ENCODE measurements at regions not wholly inside any gene's neighbourhood (a gene's known extent, or its start where the extent isn't known, plus 50 kb on each side); places are given as distances from the start of the nearest gene placed in this dataset.

DNA sequence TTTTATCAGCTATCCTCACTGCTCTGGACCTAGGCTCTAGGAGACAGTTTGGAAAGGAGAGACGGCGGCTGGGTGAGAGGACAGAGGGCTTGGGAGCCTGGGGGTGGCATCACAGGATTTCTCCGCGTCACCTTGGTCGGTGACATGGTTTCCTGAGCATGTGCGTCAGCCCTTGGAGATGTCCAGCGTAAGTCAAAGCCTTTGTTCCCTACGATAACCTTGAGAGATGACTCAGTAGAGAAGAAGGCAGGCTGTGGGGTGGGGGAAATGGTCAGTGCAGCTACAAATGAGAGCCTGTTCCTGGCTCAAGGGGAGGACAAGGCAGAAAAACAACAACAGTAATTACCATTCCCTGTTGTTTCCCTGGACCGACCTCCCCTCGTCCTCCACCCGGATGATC, 90.2 kb upstream of the TBX3 start:
- Mint-ChIP-seq H3K27ac (no peak overlapping the region), H3K36me3 (ENCODE audit: low read depth) (no peaks in the 10 kb centered on the region), H3K27me3 (no peaks in the 10 kb centered on the region), H3K4me1 (no peaks in the 10 kb centered on the region), H3K9me3 (no peaks in the 10 kb centered on the region), H3K4me3 (no peak overlapping the region)
- TF ChIP-seq, protein P1, sequence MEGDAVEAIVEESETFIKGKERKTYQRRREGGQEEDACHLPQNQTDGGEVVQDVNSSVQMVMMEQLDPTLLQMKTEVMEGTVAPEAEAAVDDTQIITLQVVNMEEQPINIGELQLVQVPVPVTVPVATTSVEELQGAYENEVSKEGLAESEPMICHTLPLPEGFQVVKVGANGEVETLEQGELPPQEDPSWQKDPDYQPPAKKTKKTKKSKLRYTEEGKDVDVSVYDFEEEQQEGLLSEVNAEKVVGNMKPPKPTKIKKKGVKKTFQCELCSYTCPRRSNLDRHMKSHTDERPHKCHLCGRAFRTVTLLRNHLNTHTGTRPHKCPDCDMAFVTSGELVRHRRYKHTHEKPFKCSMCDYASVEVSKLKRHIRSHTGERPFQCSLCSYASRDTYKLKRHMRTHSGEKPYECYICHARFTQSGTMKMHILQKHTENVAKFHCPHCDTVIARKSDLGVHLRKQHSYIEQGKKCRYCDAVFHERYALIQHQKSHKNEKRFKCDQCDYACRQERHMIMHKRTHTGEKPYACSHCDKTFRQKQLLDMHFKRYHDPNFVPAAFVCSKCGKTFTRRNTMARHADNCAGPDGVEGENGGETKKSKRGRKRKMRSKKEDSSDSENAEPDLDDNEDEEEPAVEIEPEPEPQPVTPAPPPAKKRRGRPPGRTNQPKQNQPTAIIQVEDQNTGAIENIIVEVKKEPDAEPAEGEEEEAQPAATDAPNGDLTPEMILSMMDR (IDR thresholded peaks at IDR 0.05) = no peak
- DNase-seq = no peak
- POLR2A ChIA-PET = no interaction called here
- CTCF ChIA-PET = no interaction called here
- no peak for ATAC-seq (ENCODE audit: low read depth)
- intact Hi-C loops (cut with micrococcal nuclease) = no loop called here

DNA sequence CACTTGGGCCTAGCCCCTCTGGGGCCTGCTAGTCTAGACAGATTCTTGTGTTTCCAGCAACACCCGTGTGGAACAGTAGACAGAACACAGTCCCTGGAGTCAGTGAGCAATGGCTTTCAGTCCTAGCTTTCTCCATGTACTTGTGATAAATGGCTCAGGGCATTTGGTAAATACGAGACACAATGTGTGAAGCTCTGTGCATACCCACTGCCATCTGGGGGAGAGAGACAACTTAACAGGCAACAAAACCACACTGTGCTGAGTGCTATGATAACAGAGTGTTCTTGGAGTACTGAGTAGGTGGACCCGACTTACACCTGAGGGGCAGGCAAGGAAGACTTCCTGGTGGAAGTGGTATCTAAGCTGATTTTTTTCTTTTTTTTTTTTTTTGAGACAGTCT, 86.3 kb upstream of the TBX3 start:
- H3K27ac Mint-ChIP-seq = no peak overlapping the region
- ChIA-PET POLR2A (no interaction called here), CTCF (no interaction called here)
- ATAC-seq (ENCODE audit: low read depth) (no peak), DNase-seq (no peak)
- H3K27me3 Mint-ChIP-seq = no peaks in the 10 kb centered on the region
- no peaks in the 10 kb centered on the region for H3K4me1 Mint-ChIP-seq
- no peaks in the 10 kb centered on the region for H3K36me3 Mint-ChIP-seq (ENCODE audit: low read depth)
- no peak overlapping the region for H3K4me3 Mint-ChIP-seq
- intact Hi-C loops (cut with micrococcal nuclease) = no loop called here
- no peaks in the 10 kb centered on the region for H3K9me3 Mint-ChIP-seq
- TF ChIP-seq, protein P1 (IDR thresholded peaks at IDR 0.05) = no peak

DNA sequence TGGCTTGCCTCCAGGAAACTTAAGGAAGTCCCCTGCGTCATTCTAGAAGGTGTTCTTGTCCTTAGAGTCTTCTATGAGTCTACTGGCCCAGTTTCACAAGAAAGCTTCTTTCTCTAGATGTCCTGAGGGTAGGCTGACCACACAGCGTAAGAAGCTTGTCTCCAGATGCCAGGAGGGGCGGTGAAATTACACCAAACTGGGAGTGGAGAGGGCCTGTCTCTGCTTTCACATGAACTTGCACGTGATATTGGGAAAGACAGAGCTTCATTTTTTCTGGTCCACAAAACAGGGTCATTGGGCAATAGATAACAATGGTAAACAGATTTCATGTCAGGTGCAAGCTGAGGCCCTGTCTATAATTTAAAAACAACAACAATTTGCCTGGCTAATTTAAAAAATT, 85.7 kb upstream of the TBX3 start:
- no peaks in the 10 kb centered on the region for H3K27me3 Mint-ChIP-seq
- TF ChIP-seq, protein P1 (IDR thresholded peaks at IDR 0.05) = no peak
- no peak for ATAC-seq (ENCODE audit: low read depth)
- DNase-seq = no peak
- no peak overlapping the region for H3K27ac Mint-ChIP-seq
- CTCF ChIA-PET = no interaction called here
- POLR2A ChIA-PET = no interaction called here
- intact Hi-C loops (cut with micrococcal nuclease) = no loop called here
- no peak overlapping the region for H3K4me3 Mint-ChIP-seq
- H3K36me3 Mint-ChIP-seq (ENCODE audit: low read depth) = no peaks in the 10 kb centered on the region
- H3K4me1 Mint-ChIP-seq = no peaks in the 10 kb centered on the region
- H3K9me3 Mint-ChIP-seq = no peaks in the 10 kb centered on the region

DNA sequence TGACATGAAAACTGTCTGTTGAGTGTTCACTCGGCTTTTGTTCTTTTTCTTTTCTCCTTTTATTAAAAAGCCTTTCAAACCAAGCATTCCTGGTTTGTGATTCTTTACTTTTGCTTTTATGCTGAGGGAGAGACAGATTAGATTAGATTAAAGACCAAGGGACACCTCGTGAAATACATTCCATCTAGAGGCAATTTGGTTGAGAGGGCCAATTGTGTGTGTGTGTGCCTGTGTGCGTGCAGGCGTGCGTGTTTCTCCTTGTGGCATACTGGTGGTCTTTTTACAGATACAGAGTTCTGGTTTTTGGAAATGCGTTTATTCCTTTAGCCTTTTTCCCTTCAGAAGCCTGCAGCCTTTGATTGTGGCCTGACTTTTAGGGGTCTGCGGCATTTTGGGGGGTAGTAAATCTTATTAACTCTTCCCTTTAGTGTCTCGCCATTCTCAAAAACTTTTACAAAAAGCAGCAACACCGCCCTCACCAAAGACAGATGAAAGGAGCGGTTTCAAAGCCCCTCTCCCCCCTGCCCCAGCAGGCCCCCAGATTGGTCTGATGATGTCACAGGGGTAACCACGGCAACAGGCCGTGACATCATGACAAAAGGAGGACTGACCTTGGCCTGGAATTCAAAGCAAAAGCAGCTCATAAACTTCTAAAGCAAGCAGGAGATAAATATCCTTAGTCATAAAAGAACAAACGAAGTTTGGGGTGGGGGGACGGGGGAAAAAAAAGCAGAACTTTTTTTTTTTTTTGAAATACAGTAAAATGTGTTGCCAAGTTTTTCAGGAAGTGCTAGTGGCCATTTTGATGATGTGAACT, 84.1 kb upstream of the TBX3 start:
- POLR2A ChIA-PET = no interaction called here
- H3K36me3 Mint-ChIP-seq (ENCODE audit: low read depth) = no peaks in the 10 kb centered on the region

DNA sequence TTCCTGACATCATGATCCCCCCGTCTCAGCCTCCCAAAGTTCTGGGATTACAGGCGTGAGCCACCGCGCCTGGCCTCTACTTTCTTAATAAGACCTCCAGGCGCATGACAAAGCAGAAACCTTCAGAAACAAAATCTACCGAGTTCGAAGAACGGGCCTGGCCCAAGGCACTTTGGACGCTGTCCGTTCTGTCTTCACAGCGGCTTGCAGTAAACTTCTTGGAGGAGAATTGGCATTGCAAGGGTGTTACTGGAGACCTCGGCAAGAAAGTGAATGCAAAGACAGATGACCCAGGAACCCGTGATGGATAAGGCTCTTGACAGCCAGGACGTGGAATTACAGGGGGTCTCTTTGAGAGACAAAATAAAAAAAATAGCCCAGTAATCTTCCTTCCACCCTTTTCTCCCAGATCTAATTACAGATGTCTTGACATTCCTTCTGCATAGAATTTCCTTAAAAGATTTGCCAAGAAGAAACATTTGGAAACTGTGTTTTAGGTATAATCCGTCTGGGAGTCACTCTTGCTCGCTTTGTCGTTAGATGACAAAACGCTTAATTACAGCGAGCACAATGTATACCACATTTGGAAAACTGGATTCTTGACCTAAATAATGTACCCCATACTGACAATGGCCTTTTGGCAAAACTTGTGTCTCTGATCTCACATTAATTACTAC, 83.2 kb upstream of the TBX3 start:
- no peaks in the 10 kb centered on the region for H3K9me3 Mint-ChIP-seq
- H3K27me3 Mint-ChIP-seq = peaks cover 2% of the 10 kb centered on the region
- intact Hi-C loops (cut with micrococcal nuclease) = no loop called here
- DNase-seq (no peak), ATAC-seq (ENCODE audit: low read depth) (no peak)
- TF ChIP-seq, protein P1 (IDR thresholded peaks at IDR 0.05) = no peak
- no peaks in the 10 kb centered on the region for H3K36me3 Mint-ChIP-seq (ENCODE audit: low read depth)
- ChIA-PET CTCF (no interaction called here), POLR2A (no interaction called here)
- no peak overlapping the region for H3K4me3 Mint-ChIP-seq
- no peak overlapping the region for H3K27ac Mint-ChIP-seq
- no peaks in the 10 kb centered on the region for H3K4me1 Mint-ChIP-seq

More for the DNA sequence above, 84.1 kb upstream of the TBX3 start:
- Mint-ChIP-seq H3K4me1 (no peaks in the 10 kb centered on the region), H3K27ac (no peak overlapping the region), H3K27me3 (peaks cover 2% of the 10 kb centered on the region), H3K9me3 (no peaks in the 10 kb centered on the region), H3K4me3 (no peak overlapping the region)
- TF ChIP-seq, protein P1 (IDR thresholded peaks at IDR 0.05) = no peak
- no peak for DNase-seq
- no peak for ATAC-seq (ENCODE audit: low read depth)
- CTCF ChIA-PET = no interaction called here
- intact Hi-C loops (cut with micrococcal nuclease) = no loop called here

Measured in activated B cell treated with CpG ODN at 0.5 μM for 24 hours (primary cell).